Progenitor cell of endocrine pancreas (in vitro differentiated cells): ENCODE measurements at regions not wholly inside any gene's neighbourhood (a gene's known extent, or its start where the extent isn't known, plus 50 kb on each side); places are given as distances from the start of the nearest gene placed in this dataset.

Experiments
- DNase-seq: peaks from one replicate; pipeline ENCODE4 v3.0.0; 2021; ENCODE audit warnings: low spot score; ENCODE audit not compliant: unreplicated experiment
- H3K27ac Mint-ChIP-seq: 2 replicates; pipeline ENCODE4 v1.8.0; 2021; ENCODE audit warnings: mild to moderate bottlenecking, moderate library complexity, mixed read lengths
- H3K27me3 Mint-ChIP-seq: 2 replicates; pipeline ENCODE4 v1.8.0; 2021; ENCODE audit warnings: mixed read lengths
- H3K36me3 Mint-ChIP-seq: 2 replicates; pipeline ENCODE4 v1.8.0; 2022; ENCODE audit warnings: mixed read lengths; ENCODE audit not compliant: insufficient read depth
- H3K4me1 Mint-ChIP-seq: 2 replicates; pipeline ENCODE4 v1.8.0; 2021; ENCODE audit warnings: low read depth, mixed read lengths
- H3K4me3 Mint-ChIP-seq: 2 replicates; pipeline ENCODE4 v1.8.0; 2021; ENCODE audit warnings: low read depth, mild to moderate bottlenecking, moderate library complexity, mixed read lengths
- H3K9me3 Mint-ChIP-seq: 2 replicates; pipeline ENCODE4 v1.8.0; 2021; ENCODE audit warnings: low read depth, mixed read lengths
- TF ChIP-seq, protein P1 (sequence below): fragments of 200-600 bp; sonication (generic); IDR thresholded peaks from one replicate; pipeline ENCODE4 v1.5.0; 2021; ENCODE audit warnings: antibody characterized with exemption, mild to moderate bottlenecking; ENCODE audit not compliant: unreplicated experiment

DNA sequence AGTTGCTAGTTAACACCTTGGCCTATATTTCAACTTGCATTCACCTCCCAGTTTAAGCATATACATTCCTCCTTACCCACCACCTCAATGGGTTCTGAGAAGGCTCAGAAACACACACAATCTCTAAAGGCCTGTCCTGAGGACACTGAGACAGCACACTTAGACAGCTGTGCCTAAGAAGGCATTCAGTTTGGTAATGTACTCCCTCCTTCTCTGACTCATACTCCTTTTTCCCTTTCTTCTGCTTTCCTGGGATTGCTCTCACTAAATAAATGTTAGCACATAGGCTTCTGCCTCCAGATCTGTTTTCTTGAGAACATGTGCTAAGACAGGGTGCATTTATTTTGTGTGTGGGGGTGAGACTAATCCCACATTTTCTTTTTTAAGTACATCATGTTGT, 456.8 kb upstream of the CDH6 start:
- Mint-ChIP-seq H3K27me3 (no peaks in the 10 kb centered on the region), H3K27ac (no peak overlapping the region), H3K4me1 (no peaks in the 10 kb centered on the region), H3K9me3 (peaks cover 4% of the 10 kb centered on the region), H3K4me3 (no peak overlapping the region), H3K36me3 (no peaks in the 10 kb centered on the region)
- TF ChIP-seq, protein P1, sequence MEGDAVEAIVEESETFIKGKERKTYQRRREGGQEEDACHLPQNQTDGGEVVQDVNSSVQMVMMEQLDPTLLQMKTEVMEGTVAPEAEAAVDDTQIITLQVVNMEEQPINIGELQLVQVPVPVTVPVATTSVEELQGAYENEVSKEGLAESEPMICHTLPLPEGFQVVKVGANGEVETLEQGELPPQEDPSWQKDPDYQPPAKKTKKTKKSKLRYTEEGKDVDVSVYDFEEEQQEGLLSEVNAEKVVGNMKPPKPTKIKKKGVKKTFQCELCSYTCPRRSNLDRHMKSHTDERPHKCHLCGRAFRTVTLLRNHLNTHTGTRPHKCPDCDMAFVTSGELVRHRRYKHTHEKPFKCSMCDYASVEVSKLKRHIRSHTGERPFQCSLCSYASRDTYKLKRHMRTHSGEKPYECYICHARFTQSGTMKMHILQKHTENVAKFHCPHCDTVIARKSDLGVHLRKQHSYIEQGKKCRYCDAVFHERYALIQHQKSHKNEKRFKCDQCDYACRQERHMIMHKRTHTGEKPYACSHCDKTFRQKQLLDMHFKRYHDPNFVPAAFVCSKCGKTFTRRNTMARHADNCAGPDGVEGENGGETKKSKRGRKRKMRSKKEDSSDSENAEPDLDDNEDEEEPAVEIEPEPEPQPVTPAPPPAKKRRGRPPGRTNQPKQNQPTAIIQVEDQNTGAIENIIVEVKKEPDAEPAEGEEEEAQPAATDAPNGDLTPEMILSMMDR = no peak
- no peak for DNase-seq

DNA sequence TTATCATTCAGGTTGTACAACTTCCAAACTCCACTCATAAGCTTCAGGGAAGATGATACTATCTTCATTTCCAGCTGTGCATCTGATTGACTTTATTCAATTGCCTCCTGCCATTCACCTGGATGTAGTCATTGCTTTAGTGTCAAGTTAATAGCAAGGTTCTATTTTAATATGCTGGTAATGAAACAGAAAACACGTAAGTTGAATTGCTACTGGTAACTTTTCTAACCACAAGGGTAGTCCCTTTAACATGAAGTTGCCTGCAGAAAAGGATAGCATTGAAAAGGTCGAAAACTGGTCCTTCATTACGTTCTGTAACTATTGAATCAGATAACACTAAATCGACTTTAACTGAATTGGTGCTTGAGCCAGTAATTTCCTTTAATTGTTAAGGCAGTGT, 459.4 kb upstream of the CDH6 start:
- no peak overlapping the region for H3K4me3 Mint-ChIP-seq
- peaks cover 2% of the 10 kb centered on the region for H3K36me3 Mint-ChIP-seq
- H3K4me1 Mint-ChIP-seq = no peaks in the 10 kb centered on the region
- TF ChIP-seq, protein P1 = no peak
- H3K27me3 Mint-ChIP-seq = no peaks in the 10 kb centered on the region
- peaks cover 17% of the 10 kb centered on the region for H3K9me3 Mint-ChIP-seq
- DNase-seq = no peak
- no peak overlapping the region for H3K27ac Mint-ChIP-seq

DNA sequence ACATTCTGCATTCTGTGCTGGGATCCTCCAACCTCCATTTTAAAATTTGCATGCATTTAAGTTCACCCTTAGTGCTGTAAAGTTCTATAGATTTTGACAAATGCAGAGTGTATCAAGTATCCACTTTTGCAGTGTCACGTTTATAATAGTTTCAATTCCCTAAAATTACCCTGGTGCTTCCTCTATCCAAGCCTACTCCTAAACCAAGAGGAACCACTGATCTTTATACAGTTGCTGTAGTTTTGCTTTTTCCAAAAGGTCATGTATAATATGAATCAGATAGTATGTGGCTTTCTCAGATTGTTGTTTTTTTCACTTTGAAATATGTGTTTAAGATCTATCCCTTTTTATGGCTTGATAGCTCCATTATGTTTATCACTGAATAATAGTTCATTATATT, 468.4 kb upstream of the CDH6 start:
- H3K4me3 Mint-ChIP-seq = no peak overlapping the region
- H3K4me1 Mint-ChIP-seq = no peaks in the 10 kb centered on the region
- DNase-seq = no peak

DNA sequence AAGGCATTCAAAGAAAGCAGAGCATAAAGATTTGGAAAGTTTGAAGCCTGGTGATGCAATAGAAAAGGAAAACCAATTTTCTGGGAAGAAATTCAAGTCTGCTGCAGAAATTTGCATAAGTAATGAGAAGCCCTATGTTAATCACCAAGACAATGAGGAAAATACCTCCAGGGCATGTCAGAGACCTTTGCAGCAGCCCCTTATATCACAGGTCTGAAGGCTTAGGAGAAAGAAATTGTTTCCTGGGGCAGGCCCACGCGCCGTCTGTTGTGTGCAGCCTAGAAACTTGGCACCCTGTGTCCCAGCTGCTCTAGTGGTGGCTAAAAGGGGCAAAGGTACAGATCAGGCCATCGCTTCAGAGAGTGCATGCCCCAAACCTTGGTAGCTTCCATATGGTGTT, 495.3 kb upstream of the CDH6 start:
- H3K4me3 Mint-ChIP-seq = no peak overlapping the region
- no peaks in the 10 kb centered on the region for H3K27me3 Mint-ChIP-seq
- H3K9me3 Mint-ChIP-seq = peaks cover 12% of the 10 kb centered on the region
- no peak for DNase-seq
- peaks cover 2% of the 10 kb centered on the region for H3K36me3 Mint-ChIP-seq
- no peak overlapping the region for H3K27ac Mint-ChIP-seq
- TF ChIP-seq, protein P1 = no peak
- peaks cover 7% of the 10 kb centered on the region for H3K4me1 Mint-ChIP-seq

More for the DNA sequence above, 468.4 kb upstream of the CDH6 start:
- Mint-ChIP-seq H3K27me3 (no peaks in the 10 kb centered on the region), H3K36me3 (no peaks in the 10 kb centered on the region), H3K27ac (no peak overlapping the region), H3K9me3 (peaks cover 12% of the 10 kb centered on the region)
- TF ChIP-seq, protein P1 = no peak

DNA sequence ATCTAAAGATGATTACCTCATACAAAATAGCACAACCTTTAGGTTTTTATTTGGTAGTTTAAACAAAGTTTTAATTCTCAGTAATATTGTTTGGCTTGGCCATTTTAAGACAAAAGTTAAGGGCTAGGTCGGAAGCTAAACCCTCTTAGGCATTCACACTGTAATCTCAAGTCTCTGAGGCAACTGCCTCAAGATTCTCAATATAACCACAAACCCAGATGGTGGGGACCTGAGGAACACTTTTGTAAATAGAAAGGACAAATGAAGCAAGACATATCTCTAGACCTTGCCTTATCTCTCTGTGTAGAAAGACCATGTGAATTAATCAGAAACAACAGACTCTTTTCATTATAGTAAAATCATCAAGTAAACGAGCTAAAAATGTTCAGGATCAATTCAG, 500.2 kb upstream of the CDH6 start:
- no peaks in the 10 kb centered on the region for H3K27me3 Mint-ChIP-seq
- no peak for DNase-seq
- no peak overlapping the region for H3K27ac Mint-ChIP-seq
- H3K4me3 Mint-ChIP-seq = no peak overlapping the region
- H3K36me3 Mint-ChIP-seq = peaks cover 2% of the 10 kb centered on the region
- TF ChIP-seq, protein P1 = no peak
- peaks cover 18% of the 10 kb centered on the region for H3K4me1 Mint-ChIP-seq
- H3K9me3 Mint-ChIP-seq = peaks cover 13% of the 10 kb centered on the region
